ENCODE measurements at regions not wholly inside any gene's neighbourhood (a gene's known extent, or its start where the extent isn't known, plus 50 kb on each side); places are given as distances from the start of the nearest gene placed in this dataset.

DNA sequence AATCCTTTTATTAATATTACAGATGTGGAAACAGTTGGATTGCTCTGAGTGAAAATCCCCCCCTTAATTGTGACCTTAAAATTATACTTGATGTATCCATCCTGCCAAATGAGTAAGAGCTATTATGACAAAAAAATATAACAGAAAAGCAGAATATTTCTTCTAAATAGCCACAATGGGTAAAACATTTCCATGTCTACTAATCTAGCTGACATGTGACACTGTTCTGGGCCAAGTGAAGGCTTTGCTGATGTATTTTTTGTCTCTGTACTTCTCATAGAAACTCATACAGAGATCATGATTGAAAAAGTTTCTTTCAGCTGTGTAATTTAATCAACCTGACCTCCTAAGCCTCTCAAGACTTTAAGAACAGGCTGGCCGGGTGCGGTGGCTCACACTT lies 569.1 kb upstream of the ZFP42 start:
- DNase-seq, result no peak

- no peak for DNase-seq
Observed at GRCh38 chr4:187432310-187432709, 563.3 kb upstream of the ZFP42 start.

DNA sequence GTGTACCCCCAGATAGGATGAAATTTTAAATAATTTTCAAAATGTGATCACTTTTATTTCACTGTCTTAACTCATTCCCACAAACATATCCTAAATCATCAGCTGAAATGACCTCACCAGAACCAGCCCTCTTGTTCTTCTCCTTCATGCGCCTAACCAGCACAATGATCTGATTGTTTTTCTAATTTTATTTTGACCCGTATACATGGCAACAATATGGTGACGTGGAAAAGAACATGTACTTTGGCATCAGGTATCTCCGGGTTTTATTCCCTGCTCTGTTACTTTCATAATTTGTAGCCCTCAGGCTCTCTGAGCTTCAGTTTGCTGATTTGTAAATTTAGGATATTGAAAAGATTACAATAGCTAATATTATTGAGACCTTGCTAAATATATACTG lies 562.4 kb upstream of the ZFP42 start:
- no peak for DNase-seq

DNA sequence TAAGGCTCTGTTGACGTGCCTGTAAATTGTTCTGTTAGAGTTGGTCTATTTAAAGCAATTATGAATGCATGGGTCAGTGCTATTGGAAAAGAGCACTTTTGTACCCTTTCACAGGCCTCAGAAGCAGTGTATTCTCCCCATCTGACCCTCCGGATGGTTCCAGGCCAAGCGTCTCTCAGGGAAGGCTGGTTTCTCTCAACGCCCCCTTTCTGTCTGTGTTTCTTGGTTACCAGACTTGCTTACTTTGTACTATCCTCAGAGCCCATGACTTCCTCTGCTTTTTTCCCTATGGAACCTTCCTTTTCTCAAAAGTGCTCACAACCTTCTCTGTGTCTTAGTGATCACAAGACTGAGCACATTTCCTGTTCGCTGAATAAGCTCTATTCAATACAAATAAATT lies 559.3 kb upstream of the ZFP42 start:
- DNase-seq, result no peak

- DNase-seq, result peak; percentile 32
Observed at GRCh38 chr4:187444061-187444460, 551.5 kb upstream of the ZFP42 start.

DNA sequence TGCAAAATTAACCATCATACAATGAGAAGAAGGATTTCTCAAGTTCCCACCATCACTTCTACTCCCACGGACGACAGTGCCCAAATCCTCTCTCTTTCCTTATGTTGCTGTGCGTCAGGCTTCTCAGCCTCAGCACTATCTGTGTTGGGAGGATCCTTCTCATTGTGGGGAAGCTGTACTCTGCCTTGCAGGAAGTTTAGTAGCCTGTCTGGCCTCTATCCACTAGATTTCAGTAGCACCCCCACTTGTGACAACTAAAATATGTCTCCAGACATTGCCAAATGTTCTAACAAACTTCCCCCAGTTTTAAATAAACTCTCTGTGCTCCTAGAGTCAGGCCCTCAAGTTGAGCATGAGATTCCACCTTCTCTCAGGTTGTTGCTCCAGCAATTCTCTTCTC lies 545.9 kb upstream of the ZFP42 start:
- DNase-seq, result no peak

DNA sequence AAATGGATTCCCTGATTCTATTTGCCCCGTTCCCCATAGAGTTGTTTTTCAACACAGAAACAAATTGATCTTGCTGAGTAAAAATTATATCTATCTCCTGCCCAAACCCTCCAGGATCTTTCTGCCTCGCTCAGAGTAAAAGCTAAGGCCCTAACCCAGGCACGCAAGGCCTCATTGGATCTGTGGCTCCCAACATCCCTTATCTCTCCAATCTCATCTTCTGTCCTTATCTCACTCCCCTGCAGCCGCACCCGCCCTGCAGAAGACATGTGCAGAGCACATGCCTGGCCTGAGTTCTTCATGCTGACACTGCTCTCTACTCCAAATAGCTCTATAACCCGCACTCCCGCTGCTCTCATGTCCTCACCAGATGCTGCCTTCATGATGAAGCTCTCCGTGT lies 543.8 kb upstream of the ZFP42 start:
- no peak for DNase-seq

- DNase-seq, result no peak
Observed at GRCh38 chr4:187460016-187460415, 535.6 kb upstream of the ZFP42 start.

DNA sequence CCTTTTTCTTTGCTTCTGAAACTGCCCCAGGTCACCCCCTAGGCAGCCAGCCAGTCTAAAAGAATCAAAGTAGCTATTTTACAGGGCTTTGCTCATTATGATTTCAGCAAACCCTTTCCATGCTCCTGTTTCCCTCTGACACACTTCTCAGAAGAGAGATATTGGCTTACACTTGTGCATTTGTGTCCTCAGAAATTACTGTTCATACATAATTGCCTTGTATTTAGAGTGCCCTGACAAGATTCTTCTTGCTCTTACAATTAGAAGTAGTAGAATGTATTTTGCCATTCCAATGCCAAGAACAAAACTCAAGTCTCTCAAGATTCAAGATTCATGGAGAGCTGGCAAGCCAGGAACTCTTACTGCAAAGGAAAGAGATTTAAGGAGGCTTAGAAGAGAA lies 531.0 kb upstream of the ZFP42 start:
- no peak for DNase-seq

DNA sequence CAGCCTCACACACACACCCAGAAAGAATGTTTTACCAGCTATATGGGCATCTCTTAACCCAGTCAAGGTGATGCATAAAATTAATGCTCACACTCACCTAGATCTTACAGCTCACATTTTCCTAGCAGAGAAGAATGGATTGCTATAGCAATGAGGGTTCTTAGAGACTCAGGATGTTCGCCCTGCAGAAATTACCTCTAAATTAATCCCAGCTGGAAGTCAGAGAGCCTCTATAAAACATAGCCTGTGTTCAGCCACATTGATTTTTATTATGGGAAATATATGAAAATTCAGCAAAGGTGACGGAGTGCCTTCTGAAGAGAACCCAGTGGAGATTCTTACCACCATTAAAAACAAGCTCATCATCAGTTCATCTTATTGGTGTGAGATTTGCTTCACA lies 528.3 kb upstream of the ZFP42 start:
- no peak for DNase-seq

GRCh38 chr4:187469627-187470026 lies 525.9 kb upstream of the ZFP42 start:
- peak; percentile 51 for DNase-seq

DNA sequence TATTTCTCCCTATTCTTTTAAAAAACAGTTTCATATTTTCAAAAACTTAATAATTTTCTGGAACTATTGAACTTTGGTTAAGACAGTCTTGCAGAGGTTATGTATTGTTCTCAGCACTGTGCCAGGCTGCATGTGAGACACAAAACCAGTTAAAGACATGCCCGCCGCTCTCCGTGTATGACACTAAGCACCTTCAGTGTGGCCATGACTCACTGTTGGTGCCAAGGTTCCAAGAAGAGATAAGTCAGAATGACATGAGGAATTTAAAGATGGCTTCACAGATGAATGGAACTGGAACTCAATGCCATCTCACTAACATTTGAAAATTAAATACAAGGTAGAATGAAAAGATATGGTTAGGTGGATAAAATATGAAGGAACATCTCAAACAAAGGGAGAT lies 525.5 kb upstream of the ZFP42 start:
- peak; percentile 13 for DNase-seq

DNA sequence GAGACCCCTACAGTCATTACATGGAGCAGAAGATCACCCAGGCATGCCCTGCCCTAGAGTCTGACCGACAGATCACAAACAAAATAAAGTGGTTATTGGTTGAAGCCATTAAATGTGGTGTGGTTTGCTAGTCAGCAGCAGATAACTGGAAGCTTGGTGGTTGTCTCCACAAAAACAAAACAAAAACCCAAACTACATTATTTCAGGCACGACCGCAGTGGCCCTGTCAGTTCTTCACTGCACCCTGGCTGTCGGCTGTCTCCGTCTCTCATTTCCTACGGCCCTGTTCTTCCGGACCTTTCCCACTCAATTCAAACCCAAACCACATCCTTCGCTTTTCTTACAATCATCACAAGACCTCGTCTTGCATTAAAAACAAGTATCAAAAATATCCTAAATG lies 521.3 kb upstream of the ZFP42 start:
- DNase-seq, result no peak

GRCh38 chr4:187475901-187476300 lies 519.7 kb upstream of the ZFP42 start:
- no peak for DNase-seq

GRCh38 chr4:187477224-187477623 lies 518.3 kb upstream of the ZFP42 start:
- no peak for DNase-seq

DNA sequence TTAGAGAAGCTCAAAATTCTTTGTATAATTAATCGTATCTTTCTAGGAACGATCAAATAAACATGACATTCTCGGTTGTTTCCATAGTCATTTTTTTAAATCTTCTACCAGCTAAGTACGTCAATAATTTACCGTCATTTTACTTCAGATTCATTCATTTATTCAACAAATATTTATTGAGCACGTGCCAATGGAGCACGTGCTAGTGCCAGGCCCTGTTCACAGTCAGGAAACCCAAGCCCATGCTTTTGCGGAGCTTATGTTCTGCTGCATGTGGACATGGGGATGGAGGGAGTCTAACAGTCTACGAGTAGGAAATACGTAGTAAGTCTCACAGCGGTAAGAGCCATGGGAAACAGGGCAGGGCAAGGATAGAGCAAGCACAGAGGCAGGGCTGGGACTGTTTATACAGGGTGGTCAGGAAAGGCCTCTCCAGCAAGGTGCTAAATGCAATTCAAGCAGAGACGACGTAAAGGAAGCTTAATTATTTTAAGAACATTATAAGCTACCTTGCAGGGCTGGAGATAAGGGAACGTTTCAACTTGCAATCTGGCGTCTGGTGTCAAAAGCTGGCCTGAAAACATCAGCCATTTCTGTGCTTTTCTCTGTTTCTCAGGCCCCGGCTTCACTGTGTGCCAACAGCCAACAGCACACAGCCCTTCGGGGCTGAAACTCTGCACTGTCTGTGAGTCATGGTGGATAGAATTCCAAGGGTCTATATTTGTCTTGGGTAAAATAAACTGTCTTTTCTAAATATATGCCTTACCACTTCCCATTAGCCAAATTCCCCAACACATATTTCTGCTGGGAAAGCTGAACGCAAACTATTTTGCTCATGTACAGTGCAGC lies 517.1 kb upstream of the ZFP42 start:
- DNase-seq, result peak; percentile 98

DNA sequence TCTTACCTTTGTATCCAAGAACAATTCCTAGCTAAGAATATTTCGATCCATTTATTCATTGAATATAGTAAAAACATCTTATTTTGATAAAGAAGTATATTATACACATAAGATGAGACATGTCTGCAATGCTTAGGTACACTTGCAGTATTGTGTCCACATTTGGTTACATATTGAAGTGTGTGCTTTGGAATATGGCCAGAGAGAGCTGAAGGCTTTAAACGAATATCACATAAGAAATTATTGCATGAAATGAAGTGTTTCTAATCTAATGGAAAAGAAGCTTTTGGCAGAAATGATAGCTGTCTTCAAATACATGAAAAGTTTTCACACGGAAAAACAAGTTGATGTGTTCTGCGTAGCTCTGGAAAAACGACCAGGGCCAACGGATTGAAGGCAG lies 516.1 kb upstream of the ZFP42 start:
- peak; percentile 47 for DNase-seq

DNA sequence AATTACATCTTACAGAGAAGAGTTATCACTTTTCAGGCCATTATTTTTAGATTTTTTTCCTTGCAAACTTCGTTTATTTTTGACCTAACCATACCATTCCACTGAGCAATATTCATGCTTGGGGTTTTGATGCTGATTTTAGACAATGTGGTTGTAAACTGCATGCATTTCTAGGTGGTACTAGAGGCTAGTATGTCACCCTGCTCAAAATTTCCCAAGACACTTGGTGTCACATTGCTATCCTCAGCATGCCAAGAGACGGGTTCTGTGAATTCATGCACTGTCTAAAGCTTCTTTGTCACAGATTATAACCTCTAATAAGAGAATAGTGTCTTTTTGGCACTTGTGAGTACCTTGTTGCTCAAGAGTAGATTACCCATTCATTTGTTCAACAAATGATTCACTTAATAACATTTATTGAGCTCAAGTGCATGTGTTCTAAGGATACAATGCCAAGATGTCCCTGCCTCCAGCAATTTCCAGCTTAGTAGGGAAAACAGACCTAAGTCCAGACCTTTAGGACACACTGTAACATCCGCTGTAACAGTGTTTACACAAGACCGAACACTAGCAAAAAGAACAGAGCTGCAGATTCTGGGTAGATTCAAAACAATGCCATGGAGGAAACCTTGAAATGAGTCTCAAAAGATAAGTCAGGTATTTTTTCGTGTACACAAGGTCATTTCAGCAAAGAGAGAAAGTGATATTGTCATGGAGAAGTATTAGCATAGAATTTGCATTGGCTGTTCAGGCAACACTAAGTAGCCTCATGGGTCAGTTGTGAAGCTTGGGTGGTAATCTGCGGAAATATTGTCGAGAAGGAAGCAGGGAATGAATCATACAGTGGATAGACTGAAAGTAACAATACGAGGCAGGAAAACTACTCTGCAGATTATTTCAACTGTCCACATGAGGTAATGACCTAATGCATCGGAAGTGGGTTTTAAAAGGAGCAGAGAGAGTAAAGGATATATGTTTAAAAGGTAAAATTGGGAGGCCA lies 515.1 kb upstream of the ZFP42 start:
- DNase-seq, result peak; percentile 78

- no peak for DNase-seq
Observed at GRCh38 chr4:187484186-187484585, 511.4 kb upstream of the ZFP42 start.

DNA sequence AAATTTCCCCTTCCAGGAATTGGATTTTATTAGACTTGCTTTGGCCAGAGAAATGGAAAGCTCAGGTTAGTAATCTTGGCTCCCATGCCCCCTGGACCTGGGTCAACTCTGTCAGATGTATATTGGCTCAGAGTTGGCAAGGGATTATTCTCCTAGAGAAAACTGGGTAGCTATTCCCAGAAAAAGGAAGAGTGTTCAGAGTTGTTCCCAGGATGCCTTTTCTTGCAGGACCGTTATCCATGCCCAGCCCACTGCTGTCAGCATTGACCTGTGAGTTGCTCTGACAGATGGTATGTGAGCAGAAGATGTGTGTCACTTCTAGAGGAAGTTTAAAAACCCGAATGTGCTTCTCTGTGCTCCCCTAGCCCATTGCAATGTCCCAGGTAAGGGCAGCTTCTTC lies 509.9 kb upstream of the ZFP42 start:
- no peak for DNase-seq

- no peak for DNase-seq
Observed at GRCh38 chr4:187491286-187491685, 504.3 kb upstream of the ZFP42 start.

DNA sequence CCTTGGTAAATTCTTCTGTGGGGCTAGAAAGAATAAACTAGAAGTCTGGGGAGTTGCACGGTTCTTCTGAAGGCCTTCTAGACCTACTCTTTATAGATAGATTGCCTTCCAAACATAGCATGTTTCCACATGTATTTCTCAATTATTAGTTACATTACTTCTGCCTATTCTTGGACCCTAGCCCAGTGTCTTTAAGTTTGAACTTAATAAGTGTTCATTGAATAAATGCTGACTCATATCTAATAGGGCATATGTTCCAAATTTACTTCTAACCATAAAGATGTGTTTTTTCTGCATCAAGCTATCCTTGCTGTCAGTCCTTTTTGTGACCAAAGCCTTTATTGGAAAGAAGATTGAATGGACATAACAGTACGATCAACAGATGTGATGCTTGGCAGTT lies 503.6 kb upstream of the ZFP42 start:
- no peak for DNase-seq

GRCh38 chr4:187493661-187494060 lies 501.9 kb upstream of the ZFP42 start:
- DNase-seq, result no peak

DNA sequence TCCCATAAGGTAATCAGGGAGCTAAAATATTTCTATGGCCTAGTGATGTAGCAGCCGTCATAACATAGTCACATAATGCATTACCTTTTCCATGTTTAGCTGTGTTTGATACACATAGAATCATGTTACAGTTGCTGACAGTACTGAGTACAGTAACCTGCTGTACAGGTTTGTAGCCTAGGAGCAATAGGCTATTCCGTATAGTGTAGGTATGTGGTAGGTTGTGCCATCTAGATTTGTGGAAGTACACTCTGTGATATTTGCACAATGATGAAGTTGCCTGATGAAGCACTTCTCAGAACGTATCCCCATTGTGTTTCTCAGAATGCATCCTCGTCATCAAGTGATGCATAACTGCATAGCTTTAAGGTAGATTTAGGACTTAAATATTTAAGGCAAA lies 495.6 kb upstream of the ZFP42 start:
- DNase-seq, result no peak
